Naive B cell (primary cell): ENCODE measurements at regions not wholly inside any gene's neighbourhood (a gene's known extent, or its start where the extent isn't known, plus 50 kb on each side); places are given as distances from the start of the nearest gene placed in this dataset.
"Not testable (repeated sequence)": the region's sequence is repeated elsewhere in the genome, so short reads cannot be mapped to it uniquely, and the experiment has no call there.

Experiments
- ATAC-seq, 2 donors: fragments of 150-1000 bp; cut with Tn5 transposase; 2 replicates each; pipeline ENCODE4 v1.10.0; 2021; ENCODE audit warnings: low read depth in 2 of 2, mild to moderate bottlenecking in 2 of 2, moderate library complexity in 2 of 2
- DNase-seq: peaks from one replicate; pipeline ENCODE4 v3.0.0; 2022
- H3K27ac Mint-ChIP-seq, 6 donors: one replicate each; pipeline ENCODE4 v1.8.0; 2020 to 2022; ENCODE audit warnings: mild to moderate bottlenecking in 6 of 6, mixed read lengths in 6 of 6, moderate library complexity in 5 of 6, inconsistent platforms in 2 of 6
- H3K27me3 Mint-ChIP-seq, 3 donors: one replicate each; pipeline ENCODE4 v1.8.0; 2021 to 2022; ENCODE audit warnings: mixed read lengths in 3 of 3, mild to moderate bottlenecking in 1 of 3
- H3K36me3 Mint-ChIP-seq, 2 donors: one replicate each; pipeline ENCODE4 v1.8.0; 2020 to 2022; ENCODE audit warnings: mixed read lengths in 2 of 2, inconsistent platforms in 1 of 2, mild to moderate bottlenecking in 1 of 2
- H3K4me1 Mint-ChIP-seq, 3 donors: one replicate each; pipeline ENCODE4 v1.8.0; 2020 to 2022; ENCODE audit warnings: mixed read lengths in 3 of 3, inconsistent platforms in 1 of 3, mild to moderate bottlenecking in 1 of 3, moderate library complexity in 1 of 3
- H3K4me3 Mint-ChIP-seq, 8 donors: one replicate each; pipeline ENCODE4 v1.8.0; 2020 to 2022; ENCODE audit warnings: mild to moderate bottlenecking in 8 of 8, mixed read lengths in 8 of 8, moderate library complexity in 8 of 8, inconsistent platforms in 2 of 8
- H3K9me3 Mint-ChIP-seq, 7 donors: one replicate each; pipeline ENCODE4 v1.8.0; 2020 to 2022; ENCODE audit warnings: mixed read lengths in 7 of 7, mild to moderate bottlenecking in 5 of 7, inconsistent platforms in 2 of 7, moderate library complexity in 1 of 7

GRCh38 chr15:79724312-79724711 lies 172.5 kb downstream of the MTHFS start:
- H3K9me3 Mint-ChIP-seq = peaks cover 0 to 8% (median 0%) of the 10 kb centered on the region in 7 donors
- DNase-seq (no peak), ATAC-seq (no peak)
- no peaks in the 10 kb centered on the region for H3K36me3 Mint-ChIP-seq
- no peak overlapping the region for H3K27ac Mint-ChIP-seq
- H3K4me3 Mint-ChIP-seq = no peak overlapping the region
- H3K27me3 Mint-ChIP-seq = peaks cover 13 to 48% (median 23%) of the 10 kb centered on the region in 3 donors
- H3K4me1 Mint-ChIP-seq = no peaks in the 10 kb centered on the region

GRCh38 chr15:79724804-79725203 lies 172.0 kb downstream of the MTHFS start:
- ATAC-seq (no peak), DNase-seq (no peak)
- H3K27ac Mint-ChIP-seq = no peak overlapping the region
- H3K4me1 Mint-ChIP-seq = no peaks in the 10 kb centered on the region
- no peaks in the 10 kb centered on the region for H3K36me3 Mint-ChIP-seq
- peaks cover 18 to 51% (median 28%) of the 10 kb centered on the region in 3 donors for H3K27me3 Mint-ChIP-seq
- H3K9me3 Mint-ChIP-seq = peaks cover 0 to 11% (median 1%) of the 10 kb centered on the region in 7 donors
- H3K4me3 Mint-ChIP-seq = no peak overlapping the region

GRCh38 chr15:79728867-79729266 lies 167.9 kb downstream of the MTHFS start:
- no peaks in the 10 kb centered on the region for H3K4me1 Mint-ChIP-seq
- H3K9me3 Mint-ChIP-seq = peaks cover 0 to 15% (median 2%) of the 10 kb centered on the region in 7 donors

GRCh38 chr15:79736435-79737000 lies 160.3 kb downstream of the MTHFS start:
- H3K36me3 Mint-ChIP-seq = no peaks in the 10 kb centered on the region
- peaks cover 7 to 21% (median 14%) of the 10 kb centered on the region in 7 donors for H3K9me3 Mint-ChIP-seq
- ATAC-seq (no peak), DNase-seq (no peak)
- no peak overlapping the region for H3K27ac Mint-ChIP-seq
- H3K4me3 Mint-ChIP-seq = no peak overlapping the region
- H3K27me3 Mint-ChIP-seq = peaks cover 5 to 24% (median 21%) of the 10 kb centered on the region in 3 donors
- H3K4me1 Mint-ChIP-seq = no peaks in the 10 kb centered on the region

More at GRCh38 chr15:79728867-79729266, 167.9 kb downstream of the MTHFS start:
- Mint-ChIP-seq H3K4me3 (no peak overlapping the region), H3K27me3 (peaks cover 26 to 49% (median 27%) of the 10 kb centered on the region in 3 donors), H3K27ac (peak overlapping the region in 1 of 6 donors; percentile 48), H3K36me3 (no peaks in the 10 kb centered on the region)
- ATAC-seq = no peak
- no peak for DNase-seq

- ATAC-seq = no peak
- H3K9me3 Mint-ChIP-seq = peaks cover 10 to 23% (median 16%) of the 10 kb centered on the region in 7 donors
- H3K36me3 Mint-ChIP-seq = no peaks in the 10 kb centered on the region
- H3K27ac Mint-ChIP-seq = no peak overlapping the region
- no peak for DNase-seq
- no peak overlapping the region for H3K4me3 Mint-ChIP-seq
- peaks cover under 1 to 15% (median 11%) of the 10 kb centered on the region in 3 donors for H3K27me3 Mint-ChIP-seq
- H3K4me1 Mint-ChIP-seq = no peaks in the 10 kb centered on the region
Observed at GRCh38 chr15:79738143-79738542, 158.7 kb downstream of the MTHFS start.

- Mint-ChIP-seq H3K27ac (no peak overlapping the region), H3K27me3 (peaks cover 0 to 13% (median 11%) of the 10 kb centered on the region in 3 donors), H3K36me3 (no peaks in the 10 kb centered on the region), H3K9me3 (peaks cover 9 to 24% (median 19%) of the 10 kb centered on the region in 7 donors), H3K4me1 (no peaks in the 10 kb centered on the region), H3K4me3 (no peak overlapping the region)
- DNase-seq (no peak), ATAC-seq (no peak)
Observed at GRCh38 chr15:79740561-79740960, 156.3 kb downstream of the MTHFS start.

- H3K36me3 Mint-ChIP-seq = no peaks in the 10 kb centered on the region
Observed at GRCh38 chr15:79743032-79743431, 153.8 kb downstream of the MTHFS start.

GRCh38 chr15:79744485-79744884 lies 152.3 kb downstream of the MTHFS start:
- peak overlapping the region in 1 of 6 donors; percentile 78 for H3K27ac Mint-ChIP-seq
- ATAC-seq, DNase-seq, H3K27me3 Mint-ChIP-seq, H3K4me1 Mint-ChIP-seq, H3K36me3 Mint-ChIP-seq: not testable (repeated sequence)
- H3K4me3 Mint-ChIP-seq = peak overlapping the region in 1 of 8 donors; percentile 35
- peaks cover 9 to 26% (median 21%) of the 10 kb centered on the region in 7 donors for H3K9me3 Mint-ChIP-seq

More at GRCh38 chr15:79743032-79743431, 153.8 kb downstream of the MTHFS start:
- H3K9me3 Mint-ChIP-seq = peaks cover 9 to 26% (median 21%) of the 10 kb centered on the region in 7 donors
- no peak overlapping the region for H3K4me3 Mint-ChIP-seq
- DNase-seq (no peak), ATAC-seq (no peak)
- H3K4me1 Mint-ChIP-seq = no peaks in the 10 kb centered on the region
- H3K27me3 Mint-ChIP-seq = no peaks in the 10 kb centered on the region
- no peak overlapping the region for H3K27ac Mint-ChIP-seq

GRCh38 chr15:79756365-79756764 lies 140.4 kb downstream of the MTHFS start:
- no peaks in the 10 kb centered on the region for H3K4me1 Mint-ChIP-seq
- ATAC-seq = no peak
- no peak overlapping the region for H3K27ac Mint-ChIP-seq
- peaks cover 4 to 9% of the 10 kb centered on the region in 2 donors for H3K36me3 Mint-ChIP-seq
- peaks cover 2 to 20% (median 7%) of the 10 kb centered on the region in 7 donors for H3K9me3 Mint-ChIP-seq
- peaks cover 5 to 9% (median 8%) of the 10 kb centered on the region in 3 donors for H3K27me3 Mint-ChIP-seq
- no peak overlapping the region for H3K4me3 Mint-ChIP-seq
- no peak for DNase-seq

GRCh38 chr15:79765081-79765480 lies 131.7 kb downstream of the MTHFS start:
- Mint-ChIP-seq H3K27ac (no peak overlapping the region), H3K9me3 (peaks cover 11 to 57% (median 18%) of the 10 kb centered on the region in 7 donors), H3K4me1 (no peaks in the 10 kb centered on the region), H3K36me3 (peaks cover 10 to 15% of the 10 kb centered on the region in 2 donors), H3K27me3 (peaks cover 25 to 50% (median 38%) of the 10 kb centered on the region in 3 donors), H3K4me3 (no peak overlapping the region)
- DNase-seq = no peak
- ATAC-seq = no peak

GRCh38 chr15:79769069-79769481 lies 127.7 kb downstream of the MTHFS start:
- ATAC-seq (no peak), DNase-seq (no peak)
- peaks cover 0 to 22% (median 3%) of the 10 kb centered on the region in 7 donors for H3K9me3 Mint-ChIP-seq
- no peak overlapping the region for H3K27ac Mint-ChIP-seq
- H3K27me3 Mint-ChIP-seq = peaks cover 23 to 43% (median 27%) of the 10 kb centered on the region in 3 donors
- H3K36me3 Mint-ChIP-seq = peaks cover 0 to 5% of the 10 kb centered on the region in 2 donors
- H3K4me3 Mint-ChIP-seq = no peak overlapping the region
- no peaks in the 10 kb centered on the region for H3K4me1 Mint-ChIP-seq

GRCh38 chr15:79769933-79770759 lies 126.7 kb downstream of the MTHFS start:
- Mint-ChIP-seq H3K27me3 (peaks cover 16 to 36% (median 19%) of the 10 kb centered on the region in 3 donors), H3K4me1 (no peaks in the 10 kb centered on the region), H3K9me3 (peaks cover 0 to 11% (median 0%) of the 10 kb centered on the region in 7 donors), H3K4me3 (no peak overlapping the region), H3K27ac (no peak overlapping the region), H3K36me3 (no peaks in the 10 kb centered on the region)
- DNase-seq = no peak
- no peak for ATAC-seq

GRCh38 chr15:79773128-79773527 lies 123.7 kb downstream of the MTHFS start:
- Mint-ChIP-seq H3K4me3 (no peak overlapping the region), H3K27ac (no peak overlapping the region), H3K27me3 (peaks cover 7 to 27% (median 23%) of the 10 kb centered on the region in 3 donors), H3K9me3 (peaks cover 0 to 5% (median 0%) of the 10 kb centered on the region in 7 donors), H3K36me3 (no peaks in the 10 kb centered on the region), H3K4me1 (no peaks in the 10 kb centered on the region)
- ATAC-seq (no peak), DNase-seq (no peak)

GRCh38 chr15:79775821-79776220 lies 121.0 kb downstream of the MTHFS start:
- Mint-ChIP-seq H3K9me3 (peaks cover 0 to 6% (median 0%) of the 10 kb centered on the region in 7 donors), H3K36me3 (no peaks in the 10 kb centered on the region), H3K27me3 (peaks cover 7 to 19% (median 14%) of the 10 kb centered on the region in 3 donors), H3K27ac (no peak overlapping the region), H3K4me3 (no peak overlapping the region), H3K4me1 (no peaks in the 10 kb centered on the region)
- DNase-seq (no peak), ATAC-seq (no peak)
